Esophagus squamous epithelium (tissue), 4 donors: ENCODE measurements at regions not wholly inside any gene's neighbourhood (a gene's known extent, or its start where the extent isn't known, plus 50 kb on each side); places are given as distances from the start of the nearest gene placed in this dataset.

ENCODE experiments used
- CTCF ChIP-seq, 6 experiments: fragments of 450-650 bp in 4 of 6; fragments of 200-600 bp in 2 of 6; sonication (generic) in 2 of 6; IDR thresholded peaks; one replicate each; pipeline ENCODE4 v1.5.1; 2016 to 2019; ENCODE audit warnings: antibody characterized with exemption in 6 of 6, mild to moderate bottlenecking in 4 of 6, moderate library complexity in 4 of 6
- POLR2A ChIP-seq, 4 donors: fragments of 450-650 bp; IDR thresholded peaks; one replicate each; pipeline ENCODE4 v1.6.1; 2017; ENCODE audit warnings: antibody characterized with exemption in 4 of 4, mild to moderate bottlenecking in 4 of 4, moderate library complexity in 3 of 4

- TF ChIP-seq CTCF (IDR thresholded peaks at IDR 0.05), result no peak
- TF ChIP-seq POLR2A (IDR thresholded peaks at IDR 0.05), result no peak
These were observed 625.0 kb upstream of the RGS18 start for GRCh38 chr1:191533254-191533653.
